Endodermal cell (in vitro differentiated cells): ENCODE measurements at regions not wholly inside any gene's neighbourhood (a gene's known extent, or its start where the extent isn't known, plus 50 kb on each side); places are given as distances from the start of the nearest gene placed in this dataset.

Experiments used
- DNase-seq: peaks from one replicate; pipeline ENCODE4 v3.0.0-alpha.2; 2017
- H3K27ac ChIP-seq: 2 replicates; pipeline ENCODE4 v1.5.1; 2013; ENCODE audit warnings: mild to moderate bottlenecking, low read depth, low read length, moderate library complexity
- H3K27me3 ChIP-seq: 2 replicates; pipeline ENCODE4 v1.6.1; 2013; ENCODE audit warnings: mild to moderate bottlenecking, low read length, moderate library complexity; ENCODE audit not compliant: insufficient read depth, control insufficient read depth, poor library complexity, severe bottlenecking
- H3K36me3 ChIP-seq: 2 replicates; pipeline ENCODE4 v1.7.0; 2013; ENCODE audit warnings: mild to moderate bottlenecking, low read length, moderate library complexity; ENCODE audit not compliant: control insufficient read depth, insufficient read depth
- H3K4me1 ChIP-seq: one replicate; pipeline ENCODE4 v1.7.0; 2013; ENCODE audit warnings: low read length; ENCODE audit not compliant: control insufficient read depth, insufficient read depth
- H3K4me3 ChIP-seq: 2 replicates; pipeline ENCODE4 v1.5.1; 2013; ENCODE audit warnings: mild to moderate bottlenecking, low read length, moderate library complexity
- H3K9ac ChIP-seq: 2 replicates; pipeline ENCODE4 v1.6.1; 2013; ENCODE audit warnings: mild to moderate bottlenecking, low read length, moderate library complexity; ENCODE audit not compliant: poor library complexity, severe bottlenecking; ENCODE audit errors: extremely low read depth
- H3K9me3 ChIP-seq: 2 replicates; pipeline ENCODE4 v1.6.1; 2013; ENCODE audit warnings: mild to moderate bottlenecking, low read length, moderate library complexity; ENCODE audit not compliant: control insufficient read depth
- H3K27ac Mint-ChIP-seq: 2 replicates; pipeline ENCODE4 v1.8.0; 2020; ENCODE audit warnings: mixed read lengths
- H3K27me3 Mint-ChIP-seq: 2 replicates; pipeline ENCODE4 v1.8.0; 2021; ENCODE audit warnings: mild to moderate bottlenecking, mixed read lengths; ENCODE audit not compliant: insufficient read depth
- H3K36me3 Mint-ChIP-seq: 2 replicates; pipeline ENCODE4 v1.8.0; 2020; ENCODE audit warnings: low read depth, mixed read lengths
- H3K4me1 Mint-ChIP-seq: 2 replicates; pipeline ENCODE4 v1.8.0; 2020; ENCODE audit warnings: mixed read lengths
- H3K4me3 Mint-ChIP-seq: 2 replicates; pipeline ENCODE4 v1.8.0; 2020; ENCODE audit warnings: mild to moderate bottlenecking, moderate library complexity, mixed read lengths
- H3K9me3 Mint-ChIP-seq: 2 replicates; pipeline ENCODE4 v1.8.0; 2020; ENCODE audit warnings: mild to moderate bottlenecking, mixed read lengths
- WGBS, 2 experiments: methylation state at CpG; one replicate each; pipeline versions ENCODE4 v1.1.5 to v1.1.7; 2013; ENCODE audit warnings: missing lambda C conversion rate in 2 of 2, mixed read lengths in 1 of 2; ENCODE audit not compliant: insufficient coverage in 1 of 2, insufficient read length in 1 of 2; 5-methylcytosine and 5-hydroxymethylcytosine counted together
- TF ChIP-seq, protein P1 (sequence below): fragments of 200-600 bp; sonication (generic); conservative IDR thresholded peaks from 2 replicates; pipeline ENCODE4 v1.5.0; 2021; ENCODE audit warnings: antibody characterized with exemption, mild to moderate bottlenecking

DNA sequence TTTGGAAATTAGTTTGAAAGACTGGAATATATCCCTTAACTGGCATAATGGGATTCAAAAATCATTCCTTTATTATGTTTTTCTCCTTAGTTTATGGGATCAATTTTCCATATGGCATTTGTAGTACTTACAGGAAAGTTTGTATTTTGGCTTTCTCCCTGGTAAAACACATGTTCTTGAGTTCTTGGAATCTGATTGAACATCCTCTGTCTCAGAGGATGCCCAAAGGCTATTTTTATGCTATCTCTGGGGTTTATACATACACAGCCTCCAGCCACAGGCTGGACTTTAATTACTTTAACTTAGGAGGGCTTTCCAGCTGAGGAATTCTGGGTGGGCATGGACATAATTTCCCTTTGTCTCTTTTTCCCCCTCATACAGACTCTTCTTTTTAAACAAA, 236.4 kb downstream of the HGF start:
- no peaks in the 10 kb centered on the region for H3K36me3 ChIP-seq
- no peaks in the 10 kb centered on the region for H3K36me3 Mint-ChIP-seq
- no peak for DNase-seq
- no peaks in the 10 kb centered on the region for H3K4me1 ChIP-seq
- no peak overlapping the region for H3K9ac ChIP-seq
- TF ChIP-seq, protein P1, sequence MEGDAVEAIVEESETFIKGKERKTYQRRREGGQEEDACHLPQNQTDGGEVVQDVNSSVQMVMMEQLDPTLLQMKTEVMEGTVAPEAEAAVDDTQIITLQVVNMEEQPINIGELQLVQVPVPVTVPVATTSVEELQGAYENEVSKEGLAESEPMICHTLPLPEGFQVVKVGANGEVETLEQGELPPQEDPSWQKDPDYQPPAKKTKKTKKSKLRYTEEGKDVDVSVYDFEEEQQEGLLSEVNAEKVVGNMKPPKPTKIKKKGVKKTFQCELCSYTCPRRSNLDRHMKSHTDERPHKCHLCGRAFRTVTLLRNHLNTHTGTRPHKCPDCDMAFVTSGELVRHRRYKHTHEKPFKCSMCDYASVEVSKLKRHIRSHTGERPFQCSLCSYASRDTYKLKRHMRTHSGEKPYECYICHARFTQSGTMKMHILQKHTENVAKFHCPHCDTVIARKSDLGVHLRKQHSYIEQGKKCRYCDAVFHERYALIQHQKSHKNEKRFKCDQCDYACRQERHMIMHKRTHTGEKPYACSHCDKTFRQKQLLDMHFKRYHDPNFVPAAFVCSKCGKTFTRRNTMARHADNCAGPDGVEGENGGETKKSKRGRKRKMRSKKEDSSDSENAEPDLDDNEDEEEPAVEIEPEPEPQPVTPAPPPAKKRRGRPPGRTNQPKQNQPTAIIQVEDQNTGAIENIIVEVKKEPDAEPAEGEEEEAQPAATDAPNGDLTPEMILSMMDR: no peak
- H3K27me3 Mint-ChIP-seq: no peaks in the 10 kb centered on the region
- H3K4me3 Mint-ChIP-seq: no peak overlapping the region
- no peak overlapping the region for H3K27ac Mint-ChIP-seq
- H3K9me3 ChIP-seq: no peaks in the 10 kb centered on the region
- peaks cover 3% of the 10 kb centered on the region for H3K4me1 Mint-ChIP-seq
- peaks cover 3% of the 10 kb centered on the region for H3K9me3 Mint-ChIP-seq
- H3K4me3 ChIP-seq: no peak overlapping the region
- no peak overlapping the region for H3K27ac ChIP-seq
- no peaks in the 10 kb centered on the region for H3K27me3 ChIP-seq

DNA sequence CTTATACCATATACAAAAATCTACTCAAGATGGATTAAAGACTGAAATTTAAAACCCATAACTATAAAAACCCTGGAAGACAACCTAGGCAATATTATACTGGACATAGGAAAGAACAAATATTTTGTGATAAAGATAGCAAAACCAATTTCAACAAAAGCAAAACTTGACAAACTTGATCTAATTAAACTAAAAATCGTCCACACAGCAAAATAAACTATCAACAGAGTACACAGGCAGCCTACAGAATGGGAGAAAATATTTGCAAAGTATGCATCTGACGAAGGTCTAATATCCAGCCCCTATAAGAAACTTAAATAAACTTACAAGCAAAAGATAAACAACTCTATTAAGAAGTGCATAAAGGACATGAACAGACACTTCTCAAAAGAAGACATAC, 240.1 kb downstream of the HGF start:
- Histone ChIP-seq H3K4me3 (no peak overlapping the region), H3K4me1 (peaks cover 3% of the 10 kb centered on the region), H3K36me3 (no peaks in the 10 kb centered on the region), H3K9ac (no peak overlapping the region), H3K27ac (no peak overlapping the region), H3K9me3 (no peaks in the 10 kb centered on the region), H3K27me3 (no peaks in the 10 kb centered on the region)
- no peaks in the 10 kb centered on the region for H3K9me3 Mint-ChIP-seq
- DNase-seq: no peak
- TF ChIP-seq, protein P1: no peak
- H3K27me3 Mint-ChIP-seq: no peaks in the 10 kb centered on the region
- no peak overlapping the region for H3K4me3 Mint-ChIP-seq
- no peak overlapping the region for H3K27ac Mint-ChIP-seq
- WGBS, 2 experiments: 89% methylated on average over 2 of the region's 2 CpGs; no CpG with 5 or more reads in 1 of the 2 experiments
- H3K4me1 Mint-ChIP-seq: peaks cover 3% of the 10 kb centered on the region
- no peaks in the 10 kb centered on the region for H3K36me3 Mint-ChIP-seq

DNA sequence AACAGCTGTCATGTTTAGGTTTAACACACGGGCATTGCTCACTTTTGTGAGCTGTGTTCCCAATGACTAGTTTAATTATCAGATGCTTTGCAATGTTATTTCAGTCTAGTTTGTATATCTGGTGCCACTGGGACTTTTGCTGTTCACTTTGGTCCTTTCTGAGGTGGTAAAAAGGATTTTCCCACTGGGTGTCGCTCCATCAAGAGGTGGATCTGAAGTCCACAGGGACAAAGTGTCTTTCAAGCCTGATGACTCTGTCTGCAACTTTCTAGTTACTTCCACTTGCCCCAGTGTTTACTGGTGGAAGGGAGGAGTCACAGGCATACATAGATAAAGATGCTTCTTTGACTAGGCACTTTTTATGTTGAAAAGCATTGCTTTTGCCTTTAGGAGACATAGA, 242.2 kb downstream of the HGF start:
- no peak for DNase-seq
- H3K4me3 Mint-ChIP-seq: no peak overlapping the region
- WGBS, 2 experiments: 89 to 100% methylated on average over 1 to 2 of the region's 2 CpGs
- H3K4me1 Mint-ChIP-seq: peaks cover 9% of the 10 kb centered on the region
- no peaks in the 10 kb centered on the region for H3K9me3 Mint-ChIP-seq
- H3K27ac ChIP-seq: no peak overlapping the region
- no peaks in the 10 kb centered on the region for H3K36me3 Mint-ChIP-seq
- no peaks in the 10 kb centered on the region for H3K27me3 Mint-ChIP-seq
- no peaks in the 10 kb centered on the region for H3K27me3 ChIP-seq
- no peaks in the 10 kb centered on the region for H3K36me3 ChIP-seq
- H3K27ac Mint-ChIP-seq: no peak overlapping the region
- TF ChIP-seq, protein P1: peak; percentile 41
- H3K4me1 ChIP-seq: peaks cover 3% of the 10 kb centered on the region
- H3K4me3 ChIP-seq: no peak overlapping the region
- H3K9me3 ChIP-seq: no peaks in the 10 kb centered on the region
- H3K9ac ChIP-seq: no peak overlapping the region
